GM18502 (cell line): ENCODE measurements at regions not wholly inside any gene's neighbourhood (a gene's known extent, or its start where the extent isn't known, plus 50 kb on each side); places are given as distances from the start of the nearest gene placed in this dataset.
A peak's percentile ranks its signal among the peaks of the same experiment; 100 is the strongest.
"Not testable (repeated sequence)": the region's sequence is repeated elsewhere in the genome, so short reads cannot be mapped to it uniquely, and the experiment has no call there.

Experiments used
- ATAC-seq: cut with Tn5 transposase; IDR thresholded peaks from one replicate; pipeline ENCODE4 v1.9.1; 2021; ENCODE audit warnings: mild to moderate bottlenecking; ENCODE audit not compliant: unreplicated experiment, poor library complexity

GRCh38 chr5:75856056-75856455, 138.8 kb upstream of the POC5 start:
- no peak for ATAC-seq

DNA sequence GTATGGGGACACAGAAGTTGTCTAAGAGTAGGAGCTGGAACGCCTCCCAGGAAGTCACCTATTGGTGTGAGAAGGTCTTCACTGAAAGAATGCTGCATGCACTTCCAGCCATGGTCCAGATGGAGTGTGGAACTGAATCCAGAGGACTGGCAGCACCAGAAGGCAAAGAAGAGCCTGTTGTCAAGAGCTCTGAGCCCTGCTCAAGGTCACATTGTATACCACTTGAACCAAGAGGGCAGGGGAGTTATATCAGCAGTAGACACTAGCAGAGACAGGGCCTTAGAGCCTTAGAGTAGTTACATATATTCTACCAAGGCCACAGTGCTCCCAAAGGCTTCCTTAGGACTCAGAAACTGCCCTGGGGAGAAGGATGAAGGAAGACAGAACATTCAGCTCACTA, 130.8 kb upstream of the POC5 start:
- ATAC-seq, result no peak

DNA sequence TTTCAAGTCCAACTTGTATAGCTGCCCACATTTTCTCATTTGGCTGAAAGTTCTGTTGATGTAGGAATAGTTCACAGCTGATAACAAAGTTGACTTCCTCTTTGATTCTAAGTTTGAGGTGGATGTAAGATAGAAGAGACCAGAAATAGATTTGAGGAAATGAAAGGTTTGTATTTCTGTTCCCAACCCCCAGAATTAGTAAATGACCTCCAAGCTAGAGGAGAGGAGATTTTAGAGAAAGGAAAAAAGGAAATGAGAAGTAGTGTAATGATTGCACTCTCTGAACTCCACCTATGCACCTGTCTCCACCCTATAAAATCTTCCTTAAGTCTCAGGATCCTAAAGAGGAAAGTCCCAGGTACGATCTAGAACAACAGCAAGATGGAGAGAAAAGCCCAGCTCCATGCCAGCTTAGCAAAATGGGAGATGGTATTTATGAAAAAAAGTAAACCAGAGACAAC, 130.4 kb upstream of the POC5 start:
- ATAC-seq, result peak; percentile 94

DNA sequence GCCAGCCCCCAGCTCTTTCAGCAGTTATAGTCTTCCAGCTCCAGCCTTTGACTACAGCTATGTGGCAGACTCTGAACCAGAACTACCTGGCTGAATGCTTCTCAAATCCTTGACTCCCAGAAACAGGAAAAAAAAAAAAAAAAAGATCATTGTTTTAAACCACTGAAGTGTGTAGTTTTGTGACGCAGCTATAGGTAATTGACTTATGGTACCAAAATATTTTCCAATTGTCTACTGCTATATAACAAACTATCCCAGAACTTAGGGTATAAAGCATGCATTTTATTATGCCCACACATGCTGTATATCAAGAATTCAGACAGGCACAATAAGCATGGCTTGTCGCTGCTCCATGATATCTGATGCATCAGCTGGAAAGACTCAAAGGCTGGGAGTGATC, 127.1 kb upstream of the POC5 start:
- no peak for ATAC-seq

GRCh38 chr5:75843319-75843718, 126.1 kb upstream of the POC5 start:
- ATAC-seq, result no peak

DNA sequence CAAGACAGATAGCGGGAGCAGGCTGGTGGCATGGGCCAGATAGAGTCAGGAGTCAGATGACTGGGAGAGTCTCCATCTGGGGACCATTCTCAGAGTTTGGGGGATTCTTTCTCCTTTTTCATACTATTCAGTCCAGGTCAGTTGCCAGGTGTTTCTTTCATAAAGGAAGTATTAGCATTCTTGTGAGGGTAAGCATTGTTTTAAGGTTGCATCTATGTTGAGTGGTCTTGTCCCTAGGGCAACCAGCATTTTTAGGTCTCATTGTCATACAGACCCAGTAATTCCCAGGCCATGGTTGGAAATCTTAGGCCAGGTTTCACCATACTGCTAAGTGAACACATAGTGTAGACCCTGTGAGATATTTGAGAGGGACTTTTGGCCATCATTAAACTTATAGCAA, 122.3 kb upstream of the POC5 start:
- ATAC-seq, result no peak

GRCh38 chr5:75837258-75837841, 120.1 kb upstream of the POC5 start:
- no peak for ATAC-seq

GRCh38 chr5:75831561-75831960, 114.3 kb upstream of the POC5 start:
- ATAC-seq, result no peak

- no peak for ATAC-seq
These were observed 110.8 kb upstream of the POC5 start for GRCh38 chr5:75828029-75828428.

- ATAC-seq, result no peak
These were observed 107.1 kb upstream of the POC5 start for GRCh38 chr5:75824323-75824722.

DNA sequence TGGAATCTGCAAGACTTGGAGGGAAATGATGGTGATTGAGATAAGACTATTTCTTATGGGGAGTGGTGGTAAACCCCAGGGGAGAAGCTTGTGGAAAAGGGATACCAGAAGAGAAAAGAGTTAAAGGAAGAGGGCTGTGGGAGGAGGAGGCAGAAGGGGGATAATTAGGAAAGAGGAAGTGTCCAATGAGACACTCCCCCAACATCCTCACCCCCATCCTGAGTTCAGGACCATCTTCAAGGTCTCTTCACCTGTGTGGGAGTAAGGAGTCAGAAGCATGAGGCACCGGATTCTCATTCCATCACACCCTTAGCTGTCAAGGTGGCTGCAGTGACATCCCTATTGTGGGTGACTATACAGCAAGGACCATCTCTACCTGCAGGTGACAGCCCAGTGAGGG, 106.6 kb upstream of the POC5 start:
- no peak for ATAC-seq

- no peak for ATAC-seq
These were observed 101.4 kb upstream of the POC5 start for GRCh38 chr5:75818661-75819060.

- ATAC-seq, result not testable (repeated sequence)
These were observed 82.5 kb upstream of the POC5 start for GRCh38 chr5:75799695-75800094.

DNA sequence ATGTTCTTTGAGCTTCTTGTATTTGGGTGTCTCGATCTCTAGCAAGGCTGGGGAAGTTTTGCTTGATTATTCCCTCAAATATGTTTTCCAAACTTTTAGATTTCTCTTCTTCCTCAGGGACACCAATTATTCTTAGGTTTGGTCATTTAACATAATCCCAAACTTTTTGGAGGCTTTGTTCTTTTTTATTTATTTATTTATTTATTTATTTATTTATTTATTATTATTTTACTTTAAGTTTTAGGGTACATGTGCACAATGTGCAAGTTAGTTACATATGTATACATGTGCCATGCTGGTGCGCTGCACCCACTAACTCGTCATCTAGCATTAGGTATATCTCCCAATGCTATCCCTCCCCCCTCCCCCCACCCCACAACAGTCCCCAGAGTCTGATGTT, 52.1 kb upstream of the POC5 start:
- ATAC-seq, result not testable (repeated sequence)
